OCI-LY7 (cell line): ENCODE measurements at regions not wholly inside any gene's neighbourhood (a gene's known extent, or its start where the extent isn't known, plus 50 kb on each side); places are given as distances from the start of the nearest gene placed in this dataset.

Experiments used
- BruUV-seq: library from RNA; stranded (reverse); fragments of 400-500 nt; replicated peaks from 2 replicates; lab custom pipeline; 2021; lab: Mats Ljungman, UMichigan
- CTCF ChIA-PET: fragments of 300-600 bp; sonication (Branson Sonifier 250); formaldehyde crosslinking; loops from one replicate; lab custom pipeline; 2022; ENCODE audit warnings: antibody characterized with exemption; ENCODE audit not compliant: unreplicated experiment; lab: Charles Lee
- POLR2A ChIA-PET: fragments of 300-600 bp; sonication (Branson Sonifier 250); formaldehyde crosslinking; loops from one replicate; lab custom pipeline; 2022; ENCODE audit warnings: antibody characterized with exemption; lab: Charles Lee
- DNase-seq: peaks from one replicate; pipeline ENCODE4 v3.0.0-alpha.2; 2015; ENCODE audit warnings: low spot score
- H2AFZ ChIP-seq: fragments of 200-600 bp; sonication (generic), shearing (Covaris generic); 2 replicates; pipeline ENCODE4 v1.6.1; 2014; ENCODE audit warnings: mild to moderate bottlenecking, antibody characterized with exemption, low read length, moderate library complexity
- H3K27ac ChIP-seq: fragments of 200-600 bp; sonication (generic); 2 replicates; pipeline ENCODE4 v1.5.1; 2014; ENCODE audit warnings: mixed run types, low read depth, mild to moderate bottlenecking, moderate library complexity, low read length, inconsistent platforms; ENCODE audit not compliant: poor library complexity, severe bottlenecking
- H3K36me3 ChIP-seq: fragments of 200-600 bp; sonication (generic); 2 replicates; pipeline ENCODE4 v1.6.1; 2014; ENCODE audit warnings: mild to moderate bottlenecking, antibody characterized with exemption, low read length, moderate library complexity, mixed read lengths; ENCODE audit not compliant: insufficient read depth
- H3K4me1 ChIP-seq: fragments of 200-600 bp; sonication (generic); 2 replicates; pipeline ENCODE4 v1.5.1; 2014; ENCODE audit warnings: mild to moderate bottlenecking, low read length; ENCODE audit not compliant: insufficient read depth, poor library complexity, severe bottlenecking
- H3K4me2 ChIP-seq: fragments of 200-600 bp; sonication (generic); 2 replicates; pipeline ENCODE4 v1.6.1; 2014; ENCODE audit warnings: mild to moderate bottlenecking, low read length
- H3K4me3 ChIP-seq: fragments of 200-600 bp; sonication (generic); 2 replicates; pipeline ENCODE4 v1.5.1; 2014; ENCODE audit warnings: mild to moderate bottlenecking, low read depth, low read length; ENCODE audit not compliant: poor library complexity, severe bottlenecking
- H3K79me2 ChIP-seq: fragments of 200-600 bp; sonication (generic); 2 replicates; pipeline ENCODE4 v1.6.1; 2016; ENCODE audit warnings: low read depth, mild to moderate bottlenecking, low read length, moderate library complexity, mixed read lengths; ENCODE audit not compliant: insufficient read depth
- H3K9me2 ChIP-seq: fragments of 200-600 bp; sonication (generic); 2 replicates; pipeline ENCODE4 v1.6.1; 2016; ENCODE audit warnings: mild to moderate bottlenecking, low read length, mixed read lengths; ENCODE audit not compliant: insufficient read depth
- H3K9me3 ChIP-seq: fragments of 200-600 bp; sonication (generic); 2 replicates; pipeline ENCODE4 v1.6.1; 2014; ENCODE audit warnings: mild to moderate bottlenecking, mixed run types, low read length, mixed read lengths
- H4K20me1 ChIP-seq: fragments of 200-600 bp; sonication (generic); 2 replicates; pipeline ENCODE4 v1.6.1; 2014; ENCODE audit warnings: mild to moderate bottlenecking, antibody characterized with exemption, low read length, moderate library complexity, mixed read lengths; ENCODE audit not compliant: insufficient read depth
- EZH2phosphoT487 ChIP-seq: fragments of 200-600 bp; sonication (generic); IDR thresholded peaks from 2 replicates; pipeline ENCODE4 v1.6.1; 2018; ENCODE audit warnings: low read depth, borderline replicate concordance, mild to moderate bottlenecking, mixed run types, antibody characterized with exemption, low read length, moderate library complexity, mixed read lengths
- intact Hi-C: fragments of 100-400 bp; cut with micrococcal nuclease; formaldehyde crosslinking; loops from one replicate; pipeline ENCODE4 v1.10.0; 2022; ENCODE audit not compliant: unreplicated experiment
- TF ChIP-seq, protein P1 (sequence below): fragments of 200-600 bp; sonication (generic); conservative IDR thresholded peaks from 2 replicates; pipeline ENCODE4 v1.5.1; 2014; ENCODE audit warnings: mild to moderate bottlenecking, antibody characterized with exemption, low read length, moderate library complexity, mixed read lengths

DNA sequence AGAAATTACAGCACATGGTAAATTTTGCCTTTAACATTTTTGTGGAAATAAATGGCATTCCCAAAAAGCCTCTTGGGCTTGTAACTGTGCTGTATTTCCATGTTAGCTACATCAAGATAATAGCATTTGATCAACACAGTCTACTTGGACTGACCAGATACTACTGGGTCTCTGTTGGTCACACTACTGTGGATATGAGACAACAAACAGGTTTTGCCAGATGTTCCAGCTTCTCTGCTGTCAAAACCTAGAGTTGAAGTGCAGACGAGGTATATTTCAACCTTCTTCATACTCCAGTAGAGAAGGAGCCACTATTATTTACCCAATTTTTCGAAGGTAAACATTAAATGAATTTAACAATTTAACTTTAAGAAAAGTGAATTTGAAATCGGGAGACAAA, 284.7 kb upstream of the CITED2 start:
- TF ChIP-seq, protein P1, sequence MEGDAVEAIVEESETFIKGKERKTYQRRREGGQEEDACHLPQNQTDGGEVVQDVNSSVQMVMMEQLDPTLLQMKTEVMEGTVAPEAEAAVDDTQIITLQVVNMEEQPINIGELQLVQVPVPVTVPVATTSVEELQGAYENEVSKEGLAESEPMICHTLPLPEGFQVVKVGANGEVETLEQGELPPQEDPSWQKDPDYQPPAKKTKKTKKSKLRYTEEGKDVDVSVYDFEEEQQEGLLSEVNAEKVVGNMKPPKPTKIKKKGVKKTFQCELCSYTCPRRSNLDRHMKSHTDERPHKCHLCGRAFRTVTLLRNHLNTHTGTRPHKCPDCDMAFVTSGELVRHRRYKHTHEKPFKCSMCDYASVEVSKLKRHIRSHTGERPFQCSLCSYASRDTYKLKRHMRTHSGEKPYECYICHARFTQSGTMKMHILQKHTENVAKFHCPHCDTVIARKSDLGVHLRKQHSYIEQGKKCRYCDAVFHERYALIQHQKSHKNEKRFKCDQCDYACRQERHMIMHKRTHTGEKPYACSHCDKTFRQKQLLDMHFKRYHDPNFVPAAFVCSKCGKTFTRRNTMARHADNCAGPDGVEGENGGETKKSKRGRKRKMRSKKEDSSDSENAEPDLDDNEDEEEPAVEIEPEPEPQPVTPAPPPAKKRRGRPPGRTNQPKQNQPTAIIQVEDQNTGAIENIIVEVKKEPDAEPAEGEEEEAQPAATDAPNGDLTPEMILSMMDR, result no peak
- TF ChIP-seq EZH2phosphoT487, result no peak
- Histone ChIP-seq H3K36me3 (no peaks in the 10 kb centered on the region), H3K4me2 (no peak overlapping the region), H4K20me1 (no peaks in the 10 kb centered on the region), H2AFZ (no peak overlapping the region), H3K27ac (no peak overlapping the region), H3K4me3 (no peak overlapping the region), H3K4me1 (no peaks in the 10 kb centered on the region), H3K9me2 (no peaks in the 10 kb centered on the region), H3K79me2 (no peaks in the 10 kb centered on the region), H3K9me3 (no peaks in the 10 kb centered on the region)
- intact Hi-C loops, result no loop called here
- DNase-seq, result no peak
- no TSS peak for BruUV-seq
- ChIA-PET CTCF (no interaction called here), POLR2A (no interaction called here)

DNA sequence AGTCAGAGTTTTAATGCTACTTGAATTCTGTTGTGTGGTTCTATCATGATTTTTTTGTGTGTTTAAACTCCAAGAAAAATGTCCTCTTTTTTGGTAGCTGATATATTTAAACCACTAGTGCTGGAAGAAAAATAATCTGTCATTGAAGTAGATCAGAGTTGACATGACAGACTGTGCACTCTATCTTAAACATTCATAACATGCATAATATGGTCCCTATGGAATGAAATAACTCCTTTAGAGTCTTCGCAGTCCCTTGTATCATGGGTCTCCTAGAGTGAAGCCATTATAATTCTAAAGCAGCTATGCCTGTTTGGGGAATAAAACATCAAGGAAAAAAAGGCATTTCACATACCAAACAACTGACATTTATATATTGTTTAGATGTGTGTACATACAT, 282.7 kb upstream of the CITED2 start:
- TF ChIP-seq EZH2phosphoT487, result no peak
- TF ChIP-seq, protein P1, result no peak
- POLR2A ChIA-PET, result interaction anchor here (0.9 kb wide), 1 partner anchor 8 kb away, joined by 3 read pairs; no protein-coding TSS in a partner anchor
- intact Hi-C loops, result no loop called here

DNA sequence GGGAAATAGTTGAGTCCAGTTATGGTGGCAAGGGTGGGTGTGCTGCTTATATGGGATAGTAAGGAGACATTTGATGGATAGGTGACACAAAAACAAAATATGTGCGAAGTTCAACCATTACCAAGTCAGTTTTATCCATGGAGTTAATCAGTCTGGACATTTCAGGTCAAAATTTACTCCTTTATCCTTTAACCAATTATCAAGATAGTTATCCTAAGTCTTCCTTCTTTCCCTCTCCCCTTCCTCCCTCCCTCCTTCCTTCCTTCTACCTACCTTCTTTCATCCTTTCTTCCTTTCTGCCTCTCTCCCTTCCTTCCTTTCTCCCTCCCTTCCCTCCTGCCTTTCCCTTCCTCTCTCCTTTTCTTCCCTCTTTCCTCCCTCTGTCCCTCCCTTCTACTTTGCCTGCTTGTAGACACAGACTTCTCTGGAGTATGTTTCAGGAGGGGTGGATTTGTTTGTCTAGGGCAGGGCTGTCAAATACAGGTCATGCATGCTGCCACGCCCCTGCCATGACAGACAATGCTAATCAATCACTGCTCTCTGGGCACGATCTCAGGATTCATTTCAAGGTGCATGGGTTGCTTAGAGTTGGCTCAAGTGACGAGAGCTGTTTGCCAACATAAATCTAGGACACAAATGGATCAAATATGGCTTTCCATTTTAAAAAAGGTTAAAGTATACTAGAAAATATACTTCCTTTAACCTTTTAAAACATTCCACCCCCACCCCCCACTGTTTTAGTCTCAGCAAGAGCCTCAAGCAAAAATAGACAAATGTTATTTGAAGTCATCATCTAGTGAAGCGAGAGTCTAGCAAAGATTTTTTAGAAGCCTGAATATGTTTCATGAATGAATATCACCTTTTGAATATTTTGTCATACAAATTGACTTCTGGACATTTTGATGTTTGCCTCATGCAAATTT, 281.6 kb upstream of the CITED2 start:
- no peak overlapping the region for H2AFZ ChIP-seq
- intact Hi-C loops, result no loop called here
- no peak overlapping the region for H3K27ac ChIP-seq
- H3K4me3 ChIP-seq, result no peak overlapping the region
- DNase-seq, result no peak
- no TSS peak for BruUV-seq
- H3K4me2 ChIP-seq, result no peak overlapping the region
- H3K79me2 ChIP-seq, result no peaks in the 10 kb centered on the region
- ChIA-PET POLR2A (interaction anchor here (0.9 kb wide), 1 partner anchor 9 kb away, joined by 3 read pairs; no protein-coding TSS in a partner anchor), CTCF (no interaction called here)
- TF ChIP-seq EZH2phosphoT487, result no peak
- TF ChIP-seq, protein P1, result no peak
- H3K4me1 ChIP-seq, result no peaks in the 10 kb centered on the region
- H4K20me1 ChIP-seq, result no peaks in the 10 kb centered on the region
- no peaks in the 10 kb centered on the region for H3K9me2 ChIP-seq
- no peaks in the 10 kb centered on the region for H3K36me3 ChIP-seq
- H3K9me3 ChIP-seq, result no peaks in the 10 kb centered on the region

More for the DNA sequence above, 282.7 kb upstream of the CITED2 start:
- BruUV-seq, result no TSS peak
- H3K4me2 ChIP-seq, result no peak overlapping the region
- no peak overlapping the region for H2AFZ ChIP-seq
- no peaks in the 10 kb centered on the region for H3K4me1 ChIP-seq
- H3K9me2 ChIP-seq, result no peaks in the 10 kb centered on the region
- H3K79me2 ChIP-seq, result no peaks in the 10 kb centered on the region
- H3K4me3 ChIP-seq, result no peak overlapping the region
- H3K9me3 ChIP-seq, result no peaks in the 10 kb centered on the region
- H4K20me1 ChIP-seq, result no peaks in the 10 kb centered on the region
- CTCF ChIA-PET, result no interaction called here
- DNase-seq, result no peak
- H3K36me3 ChIP-seq, result no peaks in the 10 kb centered on the region
- H3K27ac ChIP-seq, result no peak overlapping the region
